Left ventricle myocardium superior (tissue), 1 donor: ENCODE measurements at regions not wholly inside any gene's neighbourhood (a gene's known extent, or its start where the extent isn't known, plus 50 kb on each side); places are given as distances from the start of the nearest gene placed in this dataset.

Experiments used
- ATAC-seq: fragments of 200-7000 bp; cut with Tn5 transposase; one replicate; pipeline ENCODE4 v1.9.1; 2020; ENCODE audit warnings: mild to moderate bottlenecking, moderate library complexity
- DNase-seq: peaks from one replicate; pipeline ENCODE4 v3.0.0-alpha.2; 2020
- intact Hi-C: fragments of 100-400 bp; cut with micrococcal nuclease; formaldehyde crosslinking; loops from one replicate; pipeline ENCODE4 v1.11.0; 2022
- donor health status: DM: no; HTN: yes; CAD: no; lungs with severe emphysema.

GRCh38 chr21:23475281-23476219, 2131.7 kb downstream of the MRPL39 start:
- DNase-seq (no peak), ATAC-seq (no peak)
- intact Hi-C loops: no loop called here

- intact Hi-C loops: no loop called here
- DNase-seq (no peak), ATAC-seq (no peak)
These were observed 2135.4 kb downstream of the MRPL39 start for GRCh38 chr21:23471877-23472276.

- ATAC-seq: no peak
- intact Hi-C loops: no loop called here
These were observed 2143.9 kb downstream of the MRPL39 start for GRCh38 chr21:23463365-23463764.

GRCh38 chr21:23455676-23456075, 2151.6 kb downstream of the MRPL39 start:
- ATAC-seq (no peak), DNase-seq (no peak)
- intact Hi-C loops: no loop called here

More at GRCh38 chr21:23463365-23463764, 2143.9 kb downstream of the MRPL39 start:
- no peak for DNase-seq

GRCh38 chr21:23452384-23453083, 2154.7 kb downstream of the MRPL39 start:
- DNase-seq (peak; percentile 13), ATAC-seq (no peak)
- intact Hi-C loops: no loop called here

GRCh38 chr21:23445307-23445706, 2162.0 kb downstream of the MRPL39 start:
- DNase-seq: no peak
- intact Hi-C loops: no loop called here
- no peak for ATAC-seq

GRCh38 chr21:23438081-23438480, 2169.2 kb downstream of the MRPL39 start:
- ATAC-seq (no peak), DNase-seq (no peak)
- intact Hi-C loops: no loop called here

GRCh38 chr21:23402929-23403520, 2204.3 kb downstream of the MRPL39 start:
- DNase-seq (no peak), ATAC-seq (no peak)
- intact Hi-C loops: no loop called here

- intact Hi-C loops: no loop called here
- DNase-seq (no peak), ATAC-seq (no peak)
These were observed 2206.0 kb downstream of the MRPL39 start for GRCh38 chr21:23401278-23401677.

- intact Hi-C loops: no loop called here
These were observed 2208.6 kb downstream of the MRPL39 start for GRCh38 chr21:23398726-23399125.

GRCh38 chr21:23394458-23394857, 2212.8 kb downstream of the MRPL39 start:
- intact Hi-C loops: no loop called here
- DNase-seq: no peak
- ATAC-seq: no peak

More at GRCh38 chr21:23398726-23399125, 2208.6 kb downstream of the MRPL39 start:
- no peak for DNase-seq
- no peak for ATAC-seq

- ATAC-seq (no peak), DNase-seq (no peak)
- intact Hi-C loops: no loop called here
These were observed 2222.6 kb downstream of the MRPL39 start for GRCh38 chr21:23384679-23385078.

- ATAC-seq (no peak), DNase-seq (no peak)
- intact Hi-C loops: no loop called here
These were observed 2233.1 kb downstream of the MRPL39 start for GRCh38 chr21:23374155-23374554.

- ATAC-seq: no peak
- intact Hi-C loops: no loop called here
- DNase-seq: no peak
These were observed 2250.4 kb downstream of the MRPL39 start for GRCh38 chr21:23356905-23357304.

GRCh38 chr21:23316190-23316589, 2291.1 kb downstream of the MRPL39 start:
- DNase-seq: no peak
- ATAC-seq: no peak
- intact Hi-C loops: no loop called here

GRCh38 chr21:23308741-23309140, 2298.5 kb downstream of the MRPL39 start:
- ATAC-seq: no peak
- DNase-seq: no peak
- intact Hi-C loops: no loop called here

- intact Hi-C loops: no loop called here
- ATAC-seq: no peak
- DNase-seq: no peak
These were observed 2300.2 kb downstream of the MRPL39 start for GRCh38 chr21:23307065-23307464.

- intact Hi-C loops: no loop called here
- ATAC-seq (no peak), DNase-seq (no peak)
These were observed 2294.1 kb downstream of the NCAM2 start for GRCh38 chr21:23292292-23292691.

- ATAC-seq: no peak
These were observed 2283.7 kb downstream of the NCAM2 start for GRCh38 chr21:23281917-23282316.

GRCh38 chr21:23249760-23250159, 2251.6 kb downstream of the NCAM2 start:
- ATAC-seq: no peak
- intact Hi-C loops: no loop called here
- DNase-seq: no peak

More at GRCh38 chr21:23281917-23282316, 2283.7 kb downstream of the NCAM2 start:
- intact Hi-C loops: no loop called here
- no peak for DNase-seq
